ENCODE measurements at regions not wholly inside any gene's neighbourhood (a gene's known extent, or its start where the extent isn't known, plus 50 kb on each side); places are given as distances from the start of the nearest gene placed in this dataset.

DNA sequence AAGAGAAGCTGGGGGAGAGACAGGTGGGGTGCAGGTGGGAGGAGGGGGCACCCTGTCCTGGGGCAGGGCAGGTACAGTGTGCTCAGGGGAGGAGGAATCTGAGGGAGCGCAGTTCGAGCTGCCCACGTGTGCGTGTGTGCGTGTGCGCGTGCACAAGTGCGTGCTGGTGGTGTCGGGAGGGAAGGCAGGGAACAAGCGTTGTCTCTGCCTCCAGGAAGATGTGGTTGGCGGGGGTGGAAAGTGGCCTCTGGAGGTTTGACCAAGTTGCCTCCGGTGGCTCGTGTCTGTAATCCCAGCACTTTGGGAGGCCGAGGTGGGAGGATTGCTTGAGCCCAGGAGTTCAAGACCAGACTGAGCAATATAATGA lies 49.9 kb upstream of the THY1 start:
- Histone ChIP-seq H4K20me1 (ENCODE audit: control insufficient read depth, extremely low read depth, insufficient read depth, low read length) (no peaks in the 10 kb centered on the region), H3K4me2 (ENCODE audit: extremely low read depth, insufficient read depth, low read length) (no peak overlapping the region), H3K9ac (ENCODE audit: insufficient read depth, low read length) (no peak overlapping the region), H3K27ac (ENCODE audit: insufficient read depth, low read length) (no peak overlapping the region), H2AFZ (ENCODE audit: low read length) (no peak overlapping the region), H3K79me2 (ENCODE audit: control insufficient read depth, insufficient read depth, low read length) (no peaks in the 10 kb centered on the region), H3K36me3 (ENCODE audit: control insufficient read depth, insufficient read depth, low read length) (no peaks in the 10 kb centered on the region), H3K9me3 (ENCODE audit: control insufficient read depth, insufficient read depth, low read depth, low read length) (no peaks in the 10 kb centered on the region), H3K4me3 (replicated peaks in 1 of 4; ENCODE audit: control extremely low read depth in 1 of 4, insufficient read depth in 1 of 4, low read depth in 3 of 4, low read length in 4 of 4) (no peak overlapping the region), H3K27me3 (ENCODE audit: control insufficient read depth, insufficient read depth, low read length) (peaks cover 4% of the 10 kb centered on the region), H3K4me1 (ENCODE audit: control insufficient read depth, extremely low read depth, insufficient read depth, low read length) (peaks cover 24% of the 10 kb centered on the region)
- DNase-seq (ENCODE audit: low read depth in 2 of 2): no peak
- no peak for TF ChIP-seq EZH2 (IDR thresholded peaks at IDR 0.05; ENCODE audit: low read length, missing control alignments)
- TF ChIP-seq, protein P1, sequence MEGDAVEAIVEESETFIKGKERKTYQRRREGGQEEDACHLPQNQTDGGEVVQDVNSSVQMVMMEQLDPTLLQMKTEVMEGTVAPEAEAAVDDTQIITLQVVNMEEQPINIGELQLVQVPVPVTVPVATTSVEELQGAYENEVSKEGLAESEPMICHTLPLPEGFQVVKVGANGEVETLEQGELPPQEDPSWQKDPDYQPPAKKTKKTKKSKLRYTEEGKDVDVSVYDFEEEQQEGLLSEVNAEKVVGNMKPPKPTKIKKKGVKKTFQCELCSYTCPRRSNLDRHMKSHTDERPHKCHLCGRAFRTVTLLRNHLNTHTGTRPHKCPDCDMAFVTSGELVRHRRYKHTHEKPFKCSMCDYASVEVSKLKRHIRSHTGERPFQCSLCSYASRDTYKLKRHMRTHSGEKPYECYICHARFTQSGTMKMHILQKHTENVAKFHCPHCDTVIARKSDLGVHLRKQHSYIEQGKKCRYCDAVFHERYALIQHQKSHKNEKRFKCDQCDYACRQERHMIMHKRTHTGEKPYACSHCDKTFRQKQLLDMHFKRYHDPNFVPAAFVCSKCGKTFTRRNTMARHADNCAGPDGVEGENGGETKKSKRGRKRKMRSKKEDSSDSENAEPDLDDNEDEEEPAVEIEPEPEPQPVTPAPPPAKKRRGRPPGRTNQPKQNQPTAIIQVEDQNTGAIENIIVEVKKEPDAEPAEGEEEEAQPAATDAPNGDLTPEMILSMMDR (conservative IDR thresholded peaks at IDR 0.05 in 1 of 2, IDR thresholded peaks at IDR 0.05 in 1 of 2; ENCODE audit: low read depth in 1 of 2, low read length in 2 of 2): no peak

Measured in fibroblast of lung (primary cell).